ENCODE measurements at regions not wholly inside any gene's neighbourhood (a gene's known extent, or its start where the extent isn't known, plus 50 kb on each side); places are given as distances from the start of the nearest gene placed in this dataset.

GRCh38 chr16:65522412-65522811 lies 400.5 kb upstream of the CDH11 start:
- TF ChIP-seq EZH2 (IDR thresholded peaks at IDR 0.05; ENCODE audit: low read length, missing control alignments) (no peak), CTCF (conservative IDR thresholded peaks at IDR 0.05 in 1 of 2, IDR thresholded peaks at IDR 0.05 in 1 of 2; ENCODE audit: low read depth in 1 of 2, low read length in 2 of 2) (no peak)
